ENCODE measurements at regions not wholly inside any gene's neighbourhood (a gene's known extent, or its start where the extent isn't known, plus 50 kb on each side); places are given as distances from the start of the nearest gene placed in this dataset.

GRCh38 chr5:125277494-125278154 lies 531.2 kb upstream of the ZNF608 start:
- H3K27me3 Mint-ChIP-seq, result no peaks in the 10 kb centered on the region
- H3K9me3 Mint-ChIP-seq, result peaks cover 5% of the 10 kb centered on the region
- ATAC-seq, result no peak
- peaks cover 5% of the 10 kb centered on the region for H3K36me3 Mint-ChIP-seq
- no peak overlapping the region for H3K27ac Mint-ChIP-seq
- H3K4me1 Mint-ChIP-seq, result peaks cover 6% of the 10 kb centered on the region
- H3K4me3 Mint-ChIP-seq, result no peak overlapping the region

GRCh38 chr5:125278711-125279110 lies 532.3 kb upstream of the ZNF608 start:
- Mint-ChIP-seq H3K27ac (no peak overlapping the region), H3K4me3 (no peak overlapping the region)

DNA sequence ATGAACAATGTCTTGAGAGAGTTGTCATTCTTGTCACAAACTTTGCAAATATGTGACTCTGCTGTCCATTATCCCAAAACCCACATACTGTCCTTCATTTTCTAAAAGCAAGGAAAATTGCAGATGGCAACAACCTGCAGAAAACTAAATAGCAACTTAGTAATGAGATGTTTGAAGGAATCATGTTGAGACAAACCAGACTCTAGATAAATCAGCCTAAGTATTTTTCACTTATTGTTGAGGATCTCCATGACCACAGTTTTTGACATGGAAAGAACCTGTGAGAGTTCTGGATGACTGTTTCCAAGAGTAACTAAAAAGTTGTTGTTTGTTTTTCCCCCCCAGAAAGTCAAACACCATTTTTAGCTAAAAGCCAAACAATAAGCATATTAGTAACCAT lies 535.2 kb upstream of the ZNF608 start:
- ATAC-seq, result no peak

More at GRCh38 chr5:125278711-125279110, 532.3 kb upstream of the ZNF608 start:
- Mint-ChIP-seq H3K27me3 (no peaks in the 10 kb centered on the region), H3K36me3 (peaks cover 5% of the 10 kb centered on the region), H3K9me3 (peaks cover 5% of the 10 kb centered on the region), H3K4me1 (no peaks in the 10 kb centered on the region)
- no peak for ATAC-seq

DNA sequence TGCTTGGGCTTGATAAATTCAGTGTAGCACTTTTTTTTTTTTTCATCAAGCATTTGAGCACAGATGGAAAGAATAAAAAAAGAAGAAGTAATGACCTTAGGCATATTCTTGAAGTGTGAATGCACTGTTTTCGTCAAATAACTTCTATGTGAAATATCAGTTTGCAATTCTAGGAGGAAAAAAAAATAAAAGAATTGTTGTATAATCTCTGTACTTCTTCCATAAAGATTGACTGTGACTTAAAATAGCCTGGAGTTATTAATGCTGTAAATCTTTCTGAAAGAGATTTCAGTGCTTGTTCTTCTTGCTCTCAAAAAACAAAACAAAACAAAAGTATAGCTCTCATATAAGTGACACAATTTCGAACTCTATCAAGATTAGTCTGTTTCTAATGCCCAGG lies 536.9 kb upstream of the ZNF608 start:
- ATAC-seq, result no peak
- peaks cover 5% of the 10 kb centered on the region for H3K36me3 Mint-ChIP-seq
- no peak overlapping the region for H3K27ac Mint-ChIP-seq
- H3K4me1 Mint-ChIP-seq, result no peaks in the 10 kb centered on the region
- no peaks in the 10 kb centered on the region for H3K27me3 Mint-ChIP-seq
- H3K9me3 Mint-ChIP-seq, result peaks cover 5% of the 10 kb centered on the region
- no peak overlapping the region for H3K4me3 Mint-ChIP-seq

More for the DNA sequence above, 535.2 kb upstream of the ZNF608 start:
- peaks cover 5% of the 10 kb centered on the region for H3K36me3 Mint-ChIP-seq
- H3K4me1 Mint-ChIP-seq, result no peaks in the 10 kb centered on the region
- H3K4me3 Mint-ChIP-seq, result no peak overlapping the region
- H3K27me3 Mint-ChIP-seq, result no peaks in the 10 kb centered on the region
- peaks cover 5% of the 10 kb centered on the region for H3K9me3 Mint-ChIP-seq
- no peak overlapping the region for H3K27ac Mint-ChIP-seq

GRCh38 chr5:125286271-125286670 lies 539.8 kb upstream of the ZNF608 start:
- no peak for ATAC-seq
- H3K4me1 Mint-ChIP-seq, result no peaks in the 10 kb centered on the region
- H3K36me3 Mint-ChIP-seq, result no peaks in the 10 kb centered on the region
- no peak overlapping the region for H3K27ac Mint-ChIP-seq
- H3K4me3 Mint-ChIP-seq, result no peak overlapping the region
- H3K27me3 Mint-ChIP-seq, result no peaks in the 10 kb centered on the region
- H3K9me3 Mint-ChIP-seq, result no peaks in the 10 kb centered on the region

GRCh38 chr5:125289606-125290005 lies 543.2 kb upstream of the ZNF608 start:
- no peak overlapping the region for H3K27ac Mint-ChIP-seq
- no peaks in the 10 kb centered on the region for H3K36me3 Mint-ChIP-seq
- no peak for ATAC-seq
- peaks cover 15% of the 10 kb centered on the region for H3K4me1 Mint-ChIP-seq
- no peaks in the 10 kb centered on the region for H3K9me3 Mint-ChIP-seq
- H3K4me3 Mint-ChIP-seq, result no peak overlapping the region
- no peaks in the 10 kb centered on the region for H3K27me3 Mint-ChIP-seq

- no peak overlapping the region for H3K4me3 Mint-ChIP-seq
- peaks cover 15% of the 10 kb centered on the region for H3K4me1 Mint-ChIP-seq
- no peaks in the 10 kb centered on the region for H3K9me3 Mint-ChIP-seq
- H3K36me3 Mint-ChIP-seq, result no peaks in the 10 kb centered on the region
- ATAC-seq, result no peak
- no peak overlapping the region for H3K27ac Mint-ChIP-seq
- H3K27me3 Mint-ChIP-seq, result no peaks in the 10 kb centered on the region
Measured at GRCh38 chr5:125290935-125291334, 544.5 kb upstream of the ZNF608 start.

- H3K27me3 Mint-ChIP-seq, result no peaks in the 10 kb centered on the region
- no peak overlapping the region for H3K27ac Mint-ChIP-seq
- H3K4me3 Mint-ChIP-seq, result no peak overlapping the region
- no peaks in the 10 kb centered on the region for H3K9me3 Mint-ChIP-seq
- H3K4me1 Mint-ChIP-seq, result peaks cover 15% of the 10 kb centered on the region
- ATAC-seq, result no peak
- H3K36me3 Mint-ChIP-seq, result no peaks in the 10 kb centered on the region
Measured at GRCh38 chr5:125291447-125291846, 545.0 kb upstream of the ZNF608 start.

DNA sequence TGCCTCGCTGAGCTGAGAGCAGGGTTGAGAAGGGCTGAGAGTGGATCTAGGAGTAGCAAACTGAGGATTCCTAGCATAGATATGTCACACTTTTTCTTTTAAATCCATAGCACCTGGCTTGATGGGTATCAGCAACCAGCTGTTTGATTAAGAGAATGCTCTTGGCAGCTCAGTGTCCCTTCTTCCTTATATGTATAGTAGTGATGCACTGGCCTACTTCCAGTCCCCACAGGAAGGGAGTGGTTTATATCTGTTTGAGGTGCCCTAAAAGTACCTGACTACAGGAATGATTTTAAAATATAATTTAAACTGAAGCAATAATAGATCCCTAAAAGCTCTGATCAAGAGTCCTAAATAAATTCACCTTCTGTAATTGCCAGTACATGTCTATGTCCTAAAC lies 546.8 kb upstream of the ZNF608 start:
- Mint-ChIP-seq H3K27ac (peak overlapping the region; percentile 6), H3K9me3 (no peaks in the 10 kb centered on the region), H3K27me3 (no peaks in the 10 kb centered on the region), H3K36me3 (no peaks in the 10 kb centered on the region), H3K4me1 (peaks cover 24% of the 10 kb centered on the region), H3K4me3 (no peak overlapping the region)
- ATAC-seq, result no peak

GRCh38 chr5:125293726-125294125 lies 547.3 kb upstream of the ZNF608 start:
- ATAC-seq, result no peak
- Mint-ChIP-seq H3K9me3 (no peaks in the 10 kb centered on the region), H3K27ac (no peak overlapping the region)

DNA sequence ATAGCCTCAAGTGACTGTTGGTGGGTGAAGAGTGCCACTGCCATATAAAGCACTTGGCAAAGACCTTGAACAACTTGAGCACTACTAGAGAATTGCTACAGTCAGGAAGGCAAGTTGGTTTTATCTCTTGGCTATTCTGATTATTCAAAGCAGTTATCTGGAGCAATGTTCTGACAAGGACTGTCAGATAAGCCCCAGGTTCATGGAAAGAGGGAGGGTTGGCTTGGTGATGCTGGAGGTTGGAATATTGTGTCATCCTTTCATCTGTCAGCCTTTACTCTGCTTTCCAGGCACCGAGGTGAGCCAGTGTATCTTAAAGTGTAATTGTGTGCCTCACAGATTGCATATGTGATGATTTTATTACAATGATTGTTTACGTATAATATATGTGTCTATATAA lies 548.4 kb upstream of the ZNF608 start:
- ATAC-seq, result no peak
- H3K4me1 Mint-ChIP-seq, result peaks cover 26% of the 10 kb centered on the region
- no peaks in the 10 kb centered on the region for H3K9me3 Mint-ChIP-seq
- H3K27ac Mint-ChIP-seq, result no peak overlapping the region
- no peaks in the 10 kb centered on the region for H3K36me3 Mint-ChIP-seq
- no peaks in the 10 kb centered on the region for H3K27me3 Mint-ChIP-seq
- H3K4me3 Mint-ChIP-seq, result no peak overlapping the region

More at GRCh38 chr5:125293726-125294125, 547.3 kb upstream of the ZNF608 start:
- Mint-ChIP-seq H3K4me1 (peaks cover 26% of the 10 kb centered on the region), H3K27me3 (no peaks in the 10 kb centered on the region), H3K36me3 (no peaks in the 10 kb centered on the region), H3K4me3 (no peak overlapping the region)

GRCh38 chr5:125295405-125295872 lies 549.0 kb upstream of the ZNF608 start:
- ATAC-seq, result no peak
- no peak overlapping the region for H3K4me3 Mint-ChIP-seq
- no peak overlapping the region for H3K27ac Mint-ChIP-seq
- peaks cover 26% of the 10 kb centered on the region for H3K4me1 Mint-ChIP-seq
- no peaks in the 10 kb centered on the region for H3K36me3 Mint-ChIP-seq
- no peaks in the 10 kb centered on the region for H3K27me3 Mint-ChIP-seq
- no peaks in the 10 kb centered on the region for H3K9me3 Mint-ChIP-seq

GRCh38 chr5:125298258-125298657 lies 551.8 kb upstream of the ZNF608 start:
- H3K4me1 Mint-ChIP-seq, result peaks cover 12% of the 10 kb centered on the region
- ATAC-seq, result no peak
- H3K9me3 Mint-ChIP-seq, result no peaks in the 10 kb centered on the region
- H3K27ac Mint-ChIP-seq, result peak overlapping the region; percentile 18
- no peaks in the 10 kb centered on the region for H3K36me3 Mint-ChIP-seq
- no peak overlapping the region for H3K4me3 Mint-ChIP-seq
- no peaks in the 10 kb centered on the region for H3K27me3 Mint-ChIP-seq

GRCh38 chr5:125298746-125299379 lies 552.4 kb upstream of the ZNF608 start:
- Mint-ChIP-seq H3K27me3 (no peaks in the 10 kb centered on the region), H3K4me1 (peaks cover 12% of the 10 kb centered on the region), H3K36me3 (no peaks in the 10 kb centered on the region), H3K9me3 (no peaks in the 10 kb centered on the region), H3K27ac (peak overlapping the region; percentile 18), H3K4me3 (no peak overlapping the region)
- ATAC-seq, result no peak

DNA sequence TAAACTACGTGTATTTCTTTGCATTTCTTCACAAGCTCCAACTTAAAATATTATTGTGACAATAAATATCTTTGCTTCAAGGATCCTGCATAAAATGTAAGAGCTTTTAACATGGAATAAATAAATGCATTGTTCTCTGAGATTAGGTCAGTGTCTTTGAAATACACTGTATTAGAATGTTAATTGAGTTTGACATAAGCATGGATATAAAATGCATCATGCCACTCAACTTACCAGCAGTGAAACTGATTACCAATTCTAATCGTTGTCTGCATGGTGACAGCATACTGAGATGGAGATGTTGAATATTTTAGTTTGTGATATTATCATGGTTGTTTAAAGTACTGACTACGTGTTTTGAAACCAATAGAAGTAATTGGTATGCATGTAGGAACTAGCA lies 555.3 kb upstream of the ZNF608 start:
- H3K4me3 Mint-ChIP-seq, result no peak overlapping the region
- H3K9me3 Mint-ChIP-seq, result peaks cover 6% of the 10 kb centered on the region
- no peak overlapping the region for H3K27ac Mint-ChIP-seq
- H3K4me1 Mint-ChIP-seq, result peaks cover 12% of the 10 kb centered on the region
- no peaks in the 10 kb centered on the region for H3K36me3 Mint-ChIP-seq
- no peak for ATAC-seq
- no peaks in the 10 kb centered on the region for H3K27me3 Mint-ChIP-seq

DNA sequence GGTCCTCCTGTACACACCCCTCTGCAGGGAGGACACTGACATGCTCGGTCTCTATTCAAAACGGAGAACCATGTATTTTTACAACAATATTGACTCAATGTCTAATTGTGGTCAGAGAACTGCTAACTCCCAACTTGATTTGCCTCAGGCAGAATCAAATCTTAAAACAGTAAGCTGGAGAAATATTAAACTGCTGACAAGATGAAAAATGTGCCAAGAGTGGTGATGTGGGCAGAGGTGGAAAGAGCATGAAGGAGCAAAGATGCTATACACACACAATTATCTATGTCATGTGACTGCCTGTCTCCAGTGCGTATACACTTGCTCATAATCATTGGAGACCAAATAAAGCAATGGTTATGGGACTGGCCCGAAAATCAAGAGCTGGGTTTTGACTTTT lies 556.1 kb upstream of the ZNF608 start:
- Mint-ChIP-seq H3K4me3 (no peak overlapping the region), H3K27ac (no peak overlapping the region)
- ATAC-seq, result no peak

More for the DNA sequence above, 556.1 kb upstream of the ZNF608 start:
- Mint-ChIP-seq H3K27me3 (no peaks in the 10 kb centered on the region), H3K9me3 (peaks cover 6% of the 10 kb centered on the region), H3K36me3 (peaks cover under 1% of the 10 kb centered on the region), H3K4me1 (peaks cover 9% of the 10 kb centered on the region)
